H1 (cell line): ENCODE measurements at regions not wholly inside any gene's neighbourhood (a gene's known extent, or its start where the extent isn't known, plus 50 kb on each side); places are given as distances from the start of the nearest gene placed in this dataset.

ENCODE experiments used
- CTCF ChIA-PET: fragments of 300-600 bp; sonication (Branson Sonifier 250); formaldehyde crosslinking; loops from one replicate; lab custom pipeline; 2021; ENCODE audit not compliant: partially characterized antibody; lab: Charles Lee
- POLR2A ChIA-PET: fragments of 300-600 bp; sonication (Branson Sonifier 250); formaldehyde crosslinking; loops from one replicate; lab custom pipeline; 2021; ENCODE audit warnings: inconsistent platforms; ENCODE audit not compliant: partially characterized antibody; lab: Charles Lee
- DNase-seq, 2 experiments: peaks; one replicate each; pipeline versions ENCODE4 v3.0.0 to v3.0.0-alpha.2; 2010 to 2022; ENCODE audit warnings: low spot score in 2 of 2, low read depth in 1 of 2, mixed read lengths in 1 of 2
- FAIRE-seq: peaks from 2 replicates; lab custom pipeline; 2011; peaks lifted over from hg19 to GRCh38; lab: Jason Lieb, UNC
- H2AFZ ChIP-seq: 2 replicates; pipeline ENCODE4 v1.8.1; 2012; ENCODE audit warnings: low read length, inconsistent platforms
- H2AK5ac ChIP-seq: 2 replicates; pipeline ENCODE4 v1.6.1; 2013; ENCODE audit warnings: low read depth, low read length
- H2BK120ac ChIP-seq: replicated peaks from 2 replicates; pipeline ENCODE3; 2013; ENCODE audit warnings: low read depth, low read length, inconsistent platforms
- H2BK12ac ChIP-seq: 2 replicates; pipeline ENCODE4 v1.6.1; 2013; ENCODE audit warnings: low read depth, low read length
- H2BK15ac ChIP-seq: 2 replicates; pipeline ENCODE4 v1.6.1; 2013; ENCODE audit warnings: low read length
- H2BK20ac ChIP-seq: 2 replicates; pipeline ENCODE4 v1.6.1; 2013; ENCODE audit warnings: low read length
- H2BK5ac ChIP-seq: 2 replicates; pipeline ENCODE4 v1.6.1; 2013; ENCODE audit warnings: low read depth, low read length
- H3K14ac ChIP-seq: 2 replicates; pipeline ENCODE4 v1.6.1; 2013; ENCODE audit warnings: inconsistent platforms; ENCODE audit not compliant: insufficient read length
- H3K18ac ChIP-seq: 2 replicates; pipeline ENCODE4 v1.6.1; 2013; ENCODE audit warnings: low read length; ENCODE audit errors: extremely low read depth
- H3K23ac ChIP-seq: 2 replicates; pipeline ENCODE4 v1.6.1; 2013; ENCODE audit warnings: inconsistent platforms; ENCODE audit not compliant: insufficient read length
- H3K23me2 ChIP-seq: 2 replicates; pipeline ENCODE4 v1.6.1; 2013; ENCODE audit warnings: low read depth, low read length
- H3K27ac ChIP-seq: 2 replicates; pipeline ENCODE4 v1.6.1; 2011; ENCODE audit warnings: low read depth, low read length, inconsistent platforms
- H3K27me3 ChIP-seq, 4 experiments: replicated peaks in 1 of 4; 1 replicate in 1 of 4; 2 replicates in 3 of 4; pipeline versions ENCODE4 v1.6.1 to v1.8.1; 2011 to 2013; ENCODE audit warnings: low read length in 3 of 4, mild to moderate bottlenecking in 3 of 4, inconsistent platforms in 2 of 4, mixed read lengths in 2 of 4, moderate library complexity in 1 of 4; ENCODE audit not compliant: control insufficient read depth in 3 of 4, insufficient read depth in 3 of 4; ENCODE audit errors: extremely low read depth in 1 of 4
- H3K36me3 ChIP-seq, 4 experiments: 2 replicates each; pipeline versions ENCODE4 v1.6.1 to v1.8.1; 2011 to 2013; ENCODE audit warnings: mild to moderate bottlenecking in 4 of 4, low read length in 3 of 4, moderate library complexity in 2 of 4, control low read depth in 1 of 4, inconsistent platforms in 1 of 4; ENCODE audit not compliant: insufficient read depth in 4 of 4, control insufficient read depth in 2 of 4
- H3K4ac ChIP-seq: replicated peaks from 2 replicates; pipeline ENCODE3; 2013; ENCODE audit warnings: low read length, low read depth, mixed read lengths, inconsistent platforms; ENCODE audit not compliant: insufficient read length
- H3K4me1 ChIP-seq, 4 experiments: replicated peaks in 1 of 4; 1 replicate in 1 of 4; 2 replicates in 3 of 4; pipeline versions ENCODE4 v1.6.1 to v1.8.1; 2011 to 2013; ENCODE audit warnings: low read length in 3 of 4, inconsistent platforms in 2 of 4, mixed read lengths in 1 of 4; ENCODE audit not compliant: insufficient read depth in 4 of 4, control insufficient read depth in 3 of 4
- H3K4me2 ChIP-seq, 2 experiments: 2 replicates each; pipeline versions ENCODE4 v1.6.1 to v1.8.1; 2011 to 2013; ENCODE audit warnings: low read depth in 2 of 2, low read length in 2 of 2, control low read depth in 1 of 2, inconsistent platforms in 1 of 2, mild to moderate bottlenecking in 1 of 2; ENCODE audit not compliant: insufficient read depth in 1 of 2
- H3K4me3 ChIP-seq, 4 experiments: fragments of 200-600, 300-600 bp in 1 of 4; sonication (generic), shearing (Covaris generic), sonication (Bioruptor Twin) in 1 of 4; 2 replicates each; pipeline versions ENCODE4 v1.5.1 to v1.8.1; 2011 to 2016; ENCODE audit warnings: low read length in 4 of 4, low read depth in 3 of 4, control low read depth in 2 of 4, inconsistent platforms in 2 of 4, mild to moderate bottlenecking in 2 of 4, mixed read lengths in 1 of 4, moderate library complexity in 1 of 4; ENCODE audit not compliant: insufficient read depth in 2 of 4; ENCODE audit errors: extremely low read depth in 1 of 4
- H3K56ac ChIP-seq: replicated peaks from 2 replicates; pipeline ENCODE3; 2013; ENCODE audit warnings: low read depth, mild to moderate bottlenecking, mixed read lengths, low read length, inconsistent platforms; ENCODE audit not compliant: insufficient read length
- H3K79me1 ChIP-seq: 2 replicates; pipeline ENCODE4 v1.6.1; 2013; ENCODE audit warnings: low read depth, low read length, control low read depth
- H3K79me2 ChIP-seq, 2 experiments: 2 replicates each; pipeline versions ENCODE4 v1.6.1 to v1.8.1; 2012 to 2013; ENCODE audit warnings: low read length in 2 of 2, mild to moderate bottlenecking in 2 of 2, inconsistent platforms in 1 of 2; ENCODE audit not compliant: insufficient read depth in 2 of 2, control insufficient read depth in 1 of 2
- H3K9ac ChIP-seq, 4 experiments: replicated peaks in 1 of 4; 1 replicate in 1 of 4; 2 replicates in 3 of 4; pipeline versions ENCODE4 v1.6.1 to v1.8.1; 2011 to 2013; ENCODE audit warnings: low read depth in 3 of 4, low read length in 3 of 4, control low read depth in 2 of 4, mild to moderate bottlenecking in 2 of 4, moderate library complexity in 2 of 4, inconsistent platforms in 1 of 4; ENCODE audit errors: extremely low read depth in 1 of 4
- H3K9me3 ChIP-seq, 2 experiments: 2 replicates each; pipeline versions ENCODE4 v1.6.1 to v1.8.1; 2012 to 2013; ENCODE audit warnings: mild to moderate bottlenecking in 2 of 2, moderate library complexity in 2 of 2, control low read depth in 1 of 2, inconsistent platforms in 1 of 2, low read depth in 1 of 2, low read length in 1 of 2, mixed read lengths in 1 of 2; ENCODE audit not compliant: insufficient read depth in 2 of 2
- H4K20me1 ChIP-seq, 2 experiments: replicated peaks in 1 of 2; 2 replicates each; pipeline versions ENCODE3 to v1.8.1; 2011 to 2013; ENCODE audit warnings: inconsistent platforms in 2 of 2, low read length in 2 of 2, mild to moderate bottlenecking in 1 of 2; ENCODE audit not compliant: insufficient read depth in 2 of 2, control insufficient read depth in 1 of 2
- H4K5ac ChIP-seq: 2 replicates; pipeline ENCODE4 v1.6.1; 2013; ENCODE audit warnings: low read length, low read depth, mixed read lengths, inconsistent platforms; ENCODE audit not compliant: insufficient read length
- H4K8ac ChIP-seq: 2 replicates; pipeline ENCODE4 v1.8.0; 2013; ENCODE audit warnings: mild to moderate bottlenecking, moderate library complexity, low read length, inconsistent platforms; ENCODE audit not compliant: insufficient read depth; ENCODE audit errors: extremely low read depth
- H4K91ac ChIP-seq: replicated peaks from 2 replicates; pipeline ENCODE3; 2013; ENCODE audit warnings: low read length, mixed read lengths, inconsistent platforms; ENCODE audit not compliant: insufficient read length
- BRCA1 ChIP-seq: IDR thresholded peaks from 2 replicates; pipeline ENCODE4 v1.6.1; 2012; ENCODE audit warnings: low read depth, low read length, improper control_type of control experiment
- CHD2 ChIP-seq: IDR thresholded peaks from 2 replicates; pipeline ENCODE4 v1.6.1; 2012; ENCODE audit warnings: low read length, improper control_type of control experiment
- E2F6 ChIP-seq: IDR thresholded peaks from 2 replicates; pipeline ENCODE4 v1.6.1; 2012; ENCODE audit warnings: inconsistent platforms
- KDM1A ChIP-seq: fragments of 200-600, 300-600 bp; sonication (generic); IDR thresholded peaks from 2 replicates; pipeline ENCODE4 v1.7.1; 2016; ENCODE audit warnings: mild to moderate bottlenecking, low read length, borderline replicate concordance
- RFX5 ChIP-seq: IDR thresholded peaks from 2 replicates; pipeline ENCODE4 v1.6.1; 2011; ENCODE audit warnings: low read depth, low read length, improper control_type of control experiment, borderline replicate concordance
- SP1 ChIP-seq: IDR thresholded peaks from 2 replicates; pipeline ENCODE4 v1.6.1; 2011; ENCODE audit warnings: low read depth, low read length
- SRF ChIP-seq: IDR thresholded peaks from 2 replicates; pipeline ENCODE4 v1.6.1; 2011; ENCODE audit warnings: mild to moderate bottlenecking, low read depth, low read length, moderate library complexity
- TCF12 ChIP-seq: IDR thresholded peaks from 2 replicates; pipeline ENCODE4 v1.6.1; 2011; ENCODE audit warnings: low read depth, mild to moderate bottlenecking, low read length
- ZNF274 ChIP-seq: IDR thresholded peaks from 2 replicates; pipeline ENCODE4 v1.7.0; 2012; ENCODE audit warnings: low read length, borderline replicate concordance; ENCODE audit errors: extremely low read depth
- WGBS, 2 experiments: shearing (Covaris generic) in 1 of 2; methylation state at CpG; one replicate each; pipeline versions ENCODE4 v1.1.6 to v1.1.7; 2013 to 2015; ENCODE audit warnings: low lambda C conversion rate in 2 of 2, mixed read lengths in 2 of 2, inconsistent platforms in 1 of 2, low coverage in 1 of 2, missing lambda C conversion rate in 1 of 2; ENCODE audit not compliant: insufficient replicate concordance in 2 of 2, insufficient coverage in 1 of 2, insufficient read length in 1 of 2; ENCODE audit errors: extremely low coverage in 1 of 2, missing lambda C conversion rate in 1 of 2; 5-methylcytosine and 5-hydroxymethylcytosine counted together

- Histone ChIP-seq H4K91ac (no peak overlapping the region), H3K4me2 (no peak overlapping the region), H2AFZ (no peak overlapping the region; the same call in 1 of the 2 replicates), H3K4me1 (no peaks in the 10 kb centered on the region), H3K18ac (no peak overlapping the region), H2AK5ac (no peak overlapping the region), H3K14ac (no peak overlapping the region), H2BK15ac (no peak overlapping the region), H4K20me1 (no peaks in the 10 kb centered on the region), H3K4ac (no peak overlapping the region), H3K79me2 (no peaks in the 10 kb centered on the region), H3K4me3 (no peak overlapping the region), H2BK20ac (no peak overlapping the region), H3K79me1 (no peaks in the 10 kb centered on the region), H3K27ac (no peak overlapping the region), H3K9ac (no peak overlapping the region), H2BK5ac (no peak overlapping the region), H3K23me2 (no peaks in the 10 kb centered on the region), H3K23ac (no peak overlapping the region), H4K8ac (no peak overlapping the region), H3K56ac (no peak overlapping the region), H3K36me3 (no peaks in the 10 kb centered on the region), H2BK12ac (no peak overlapping the region), H2BK120ac (no peak overlapping the region), H3K27me3 (no peaks in the 10 kb centered on the region), H3K9me3 (no peaks in the 10 kb centered on the region), H4K5ac (no peak overlapping the region)
- ChIA-PET POLR2A (no interaction called here), CTCF (no interaction called here)
- TF ChIP-seq ZNF274 = no peak
- no peak for TF ChIP-seq CHD2
- no peak for TF ChIP-seq TCF12
- TF ChIP-seq SRF = no peak
- TF ChIP-seq BRCA1 = no peak
- TF ChIP-seq E2F6 = no peak
- no peak for TF ChIP-seq SP1
- TF ChIP-seq RFX5 = no peak
- no peak for TF ChIP-seq KDM1A
- DNase-seq (no peak), FAIRE-seq (no peak)
- WGBS, 2 experiments = 88% methylated on average over 4 of the region's 4 CpGs; no CpG with 5 or more reads in 1 of the 2 experiments
These were observed 145.1 kb upstream of the RREB1 start for GRCh38 chr6:6962699-6963098.
